OCI-LY1 (cell line): ENCODE measurements at regions not wholly inside any gene's neighbourhood (a gene's known extent, or its start where the extent isn't known, plus 50 kb on each side); places are given as distances from the start of the nearest gene placed in this dataset.
"Not testable (repeated sequence)": the region's sequence is repeated elsewhere in the genome, so short reads cannot be mapped to it uniquely, and the experiment has no call there.

ENCODE experiments used
- H2AFZ ChIP-seq: fragments of 200-600 bp; sonication (generic), shearing (Covaris generic); 2 replicates; pipeline ENCODE4 v1.6.0; 2014; ENCODE audit warnings: antibody characterized with exemption, mild to moderate bottlenecking, low read length
- H3F3A ChIP-seq: fragments of 200-600 bp; sonication (generic), shearing (Covaris generic); 2 replicates; pipeline ENCODE4 v1.6.0; 2014; ENCODE audit warnings: mild to moderate bottlenecking, antibody characterized with exemption, low read length, moderate library complexity; ENCODE audit not compliant: insufficient read depth
- H3K27ac ChIP-seq: fragments of 200-600 bp; sonication (generic); 2 replicates; pipeline ENCODE4 v1.5.1; 2014; ENCODE audit warnings: low read length, mixed run types, mild to moderate bottlenecking, low read depth; ENCODE audit not compliant: poor library complexity, severe bottlenecking
- H3K27me3 ChIP-seq: fragments of 200-600 bp; sonication (generic); 2 replicates; pipeline ENCODE4 v1.6.0; 2014; ENCODE audit warnings: antibody characterized with exemption, mild to moderate bottlenecking, low read length, moderate library complexity; ENCODE audit not compliant: insufficient read depth
- H3K36me3 ChIP-seq: fragments of 200-600 bp; sonication (generic); 2 replicates; pipeline ENCODE4 v1.6.1; 2014; ENCODE audit warnings: mild to moderate bottlenecking, antibody characterized with exemption, low read length, moderate library complexity, mixed read lengths; ENCODE audit not compliant: insufficient read depth
- H3K4me1 ChIP-seq: fragments of 200-600 bp; sonication (generic); 2 replicates; pipeline ENCODE4 v1.5.1; 2014; ENCODE audit warnings: mild to moderate bottlenecking, low read length, moderate library complexity; ENCODE audit not compliant: insufficient read depth, severe bottlenecking
- H3K4me2 ChIP-seq: fragments of 200-600 bp; sonication (generic), shearing (Covaris generic); 2 replicates; pipeline ENCODE4 v1.6.1; 2014; ENCODE audit warnings: low read length
- H3K4me3 ChIP-seq: fragments of 200-600 bp; sonication (generic); 2 replicates; pipeline ENCODE4 v1.5.1; 2014; ENCODE audit warnings: low read length, low read depth, mild to moderate bottlenecking, mixed read lengths; ENCODE audit not compliant: poor library complexity, severe bottlenecking
- H3K79me2 ChIP-seq: fragments of 200-600 bp; shearing (Covaris generic); 2 replicates; pipeline ENCODE4 v1.6.1; 2016; ENCODE audit warnings: mixed run types, low read length, mixed read lengths; ENCODE audit not compliant: insufficient read depth
- H3K9ac ChIP-seq: fragments of 200-600 bp; sonication (generic), shearing (Covaris generic); 2 replicates; pipeline ENCODE4 v1.6.1; 2014; ENCODE audit warnings: mild to moderate bottlenecking, low read length, mixed read lengths
- H3K9me2 ChIP-seq: fragments of 200-600 bp; sonication (generic), shearing (Covaris generic); 2 replicates; pipeline ENCODE4 v1.6.1; 2014; ENCODE audit warnings: low read depth, mild to moderate bottlenecking, low read length, mixed read lengths
- H3K9me3 ChIP-seq: fragments of 200-600 bp; shearing (Covaris generic); 2 replicates; pipeline ENCODE4 v1.6.1; 2014; ENCODE audit warnings: low read length, mixed read lengths
- H4K20me1 ChIP-seq: fragments of 200-600 bp; sonication (generic), shearing (Covaris generic); 2 replicates; pipeline ENCODE4 v1.6.0; 2016; ENCODE audit warnings: mild to moderate bottlenecking, low read length; ENCODE audit not compliant: insufficient read depth
- CTCF ChIP-seq: fragments of 200-600 bp; sonication (generic), shearing (Covaris generic); IDR thresholded peaks from 2 replicates; pipeline ENCODE4 v1.5.1; 2017; ENCODE audit warnings: mild to moderate bottlenecking, antibody characterized with exemption, low read length, moderate library complexity, mixed read lengths
- EZH2 ChIP-seq: fragments of 200-600 bp; sonication (generic), shearing (Covaris generic); IDR thresholded peaks from 2 replicates; pipeline ENCODE4 v1.8.0; 2017; ENCODE audit warnings: borderline replicate concordance, mixed run types, mild to moderate bottlenecking, antibody characterized with exemption, low read length, moderate library complexity, mixed read lengths

GRCh38 chr16:60674241-60674640, 1362.0 kb downstream of the CDH8 start:
- Histone ChIP-seq H3K9ac (no peak overlapping the region), H3K27me3 (no peaks in the 10 kb centered on the region), H3K27ac (no peak overlapping the region), H3K9me2 (no peaks in the 10 kb centered on the region), H2AFZ (no peak overlapping the region), H3K9me3 (no peaks in the 10 kb centered on the region), H3K4me1 (no peaks in the 10 kb centered on the region), H3K4me3 (no peak overlapping the region), H4K20me1 (no peaks in the 10 kb centered on the region), H3K79me2 (no peaks in the 10 kb centered on the region), H3K36me3 (no peaks in the 10 kb centered on the region), H3K4me2 (no peak overlapping the region), H3F3A (no peaks in the 10 kb centered on the region)
- no peak for TF ChIP-seq EZH2

DNA sequence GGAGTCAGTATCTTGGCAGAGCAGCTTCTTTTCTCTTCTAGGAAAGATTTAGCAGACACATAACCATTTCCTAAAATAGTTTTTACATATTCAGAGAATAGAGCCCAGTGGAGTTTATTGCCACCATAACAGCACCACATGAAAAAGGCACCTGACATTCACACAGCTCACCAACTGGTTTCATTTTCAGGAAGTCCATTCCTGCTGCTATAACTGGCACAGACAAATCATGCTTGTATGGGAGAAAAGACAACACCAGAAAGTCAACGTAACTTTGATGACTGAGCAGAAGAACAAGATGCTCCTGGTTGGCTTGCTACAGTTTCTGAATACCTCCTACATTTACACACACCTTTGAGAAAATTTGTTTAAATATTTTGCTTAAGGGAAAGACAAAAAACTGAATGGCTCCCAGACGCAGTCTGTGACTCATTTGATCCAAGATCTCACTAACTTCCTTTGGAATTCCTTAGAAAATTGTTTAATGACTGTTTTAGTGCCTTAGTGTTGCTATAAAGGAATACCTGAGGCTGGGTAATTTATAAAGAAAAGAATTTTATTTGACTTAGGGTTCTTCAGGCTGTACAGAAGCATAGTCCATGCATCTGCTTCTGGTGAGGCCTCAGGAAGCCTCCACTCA, 1380.6 kb downstream of the CDH8 start:
- Histone ChIP-seq H2AFZ (no peak overlapping the region), H3K9me3 (no peaks in the 10 kb centered on the region), H4K20me1 (no peaks in the 10 kb centered on the region), H3K4me1 (no peaks in the 10 kb centered on the region), H3F3A (no peaks in the 10 kb centered on the region), H3K36me3 (no peaks in the 10 kb centered on the region), H3K27ac (no peak overlapping the region), H3K27me3 (no peaks in the 10 kb centered on the region), H3K79me2 (no peaks in the 10 kb centered on the region), H3K9ac (no peak overlapping the region), H3K4me2 (no peak overlapping the region), H3K4me3 (no peak overlapping the region), H3K9me2 (no peaks in the 10 kb centered on the region)
- TF ChIP-seq EZH2 (no peak), CTCF (no peak)

- Histone ChIP-seq H4K20me1 (no peaks in the 10 kb centered on the region), H3K4me1 (no peaks in the 10 kb centered on the region), H3K9me3 (no peaks in the 10 kb centered on the region), H3K36me3 (no peaks in the 10 kb centered on the region), H3K27ac (no peak overlapping the region), H3K4me3 (no peak overlapping the region), H3K79me2 (no peaks in the 10 kb centered on the region), H3F3A (no peaks in the 10 kb centered on the region), H3K4me2 (no peak overlapping the region), H2AFZ (no peak overlapping the region), H3K27me3 (no peaks in the 10 kb centered on the region), H3K9ac (no peak overlapping the region), H3K9me2 (no peaks in the 10 kb centered on the region)
- no peak for TF ChIP-seq CTCF
- TF ChIP-seq EZH2 = no peak
Measured at GRCh38 chr16:60651346-60651745, 1384.9 kb downstream of the CDH8 start.

- no peak overlapping the region for H3K4me3 ChIP-seq
- H3K36me3 ChIP-seq = no peaks in the 10 kb centered on the region
- H2AFZ ChIP-seq = no peak overlapping the region
- no peaks in the 10 kb centered on the region for H3K9me2 ChIP-seq
- no peak overlapping the region for H3K4me2 ChIP-seq
- H3K27me3 ChIP-seq = no peaks in the 10 kb centered on the region
- H3K9me3 ChIP-seq = no peaks in the 10 kb centered on the region
- no peak overlapping the region for H3K9ac ChIP-seq
- H4K20me1 ChIP-seq = no peaks in the 10 kb centered on the region
- no peaks in the 10 kb centered on the region for H3K79me2 ChIP-seq
- no peaks in the 10 kb centered on the region for H3F3A ChIP-seq
- TF ChIP-seq EZH2 (no peak), CTCF (no peak)
- no peaks in the 10 kb centered on the region for H3K4me1 ChIP-seq
- no peak overlapping the region for H3K27ac ChIP-seq
Measured at GRCh38 chr16:60648290-60648689, 1387.9 kb downstream of the CDH8 start.

DNA sequence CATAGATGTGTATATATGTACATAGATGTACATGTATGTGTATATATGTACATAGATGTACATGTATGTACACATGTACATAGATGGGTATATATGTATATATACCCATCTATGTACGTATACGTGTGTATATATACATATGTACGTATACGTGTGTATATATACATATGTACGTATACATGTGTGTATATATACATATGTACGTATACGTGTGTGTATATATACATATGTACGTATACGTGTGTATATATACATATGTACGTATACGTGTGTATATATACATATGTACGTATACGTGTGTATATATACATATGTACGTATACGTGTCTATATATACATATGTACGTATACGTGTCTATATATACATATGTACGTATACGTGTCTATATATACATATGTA, 1388.8 kb downstream of the CDH8 start:
- H2AFZ ChIP-seq, H3K9me2 ChIP-seq, H3K4me3 ChIP-seq, H4K20me1 ChIP-seq, H3K36me3 ChIP-seq, H3K9me3 ChIP-seq, H3K4me1 ChIP-seq, H3K27me3 ChIP-seq, H3K9ac ChIP-seq, H3K79me2 ChIP-seq, H3K4me2 ChIP-seq, H3F3A ChIP-seq, H3K27ac ChIP-seq: not testable (repeated sequence)
